Osteocyte (in vitro differentiated cells): ENCODE measurements at regions not wholly inside any gene's neighbourhood (a gene's known extent, or its start where the extent isn't known, plus 50 kb on each side); places are given as distances from the start of the nearest gene placed in this dataset.

Experiments used
- DNase-seq: peaks from one replicate; pipeline ENCODE4 v3.0.0; 2021; ENCODE audit warnings: mixed read lengths; ENCODE audit not compliant: unreplicated experiment; ENCODE audit errors: extremely low spot score
- H3K27ac Mint-ChIP-seq: one replicate; pipeline ENCODE4 v1.8.0; 2021; ENCODE audit warnings: mild to moderate bottlenecking, mixed read lengths; ENCODE audit not compliant: unreplicated experiment
- H3K27me3 Mint-ChIP-seq: one replicate; pipeline ENCODE4 v1.8.0; 2021; ENCODE audit warnings: mixed read lengths; ENCODE audit not compliant: unreplicated experiment
- H3K36me3 Mint-ChIP-seq: one replicate; pipeline ENCODE4 v1.8.0; 2021; ENCODE audit warnings: mixed read lengths; ENCODE audit not compliant: unreplicated experiment
- H3K4me1 Mint-ChIP-seq: one replicate; pipeline ENCODE4 v1.8.0; 2021; ENCODE audit warnings: mixed read lengths; ENCODE audit not compliant: unreplicated experiment
- H3K4me3 Mint-ChIP-seq: one replicate; pipeline ENCODE4 v1.8.0; 2021; ENCODE audit warnings: mild to moderate bottlenecking, moderate library complexity, mixed read lengths; ENCODE audit not compliant: unreplicated experiment
- H3K9me3 Mint-ChIP-seq: one replicate; pipeline ENCODE4 v1.8.0; 2021; ENCODE audit warnings: mixed read lengths; ENCODE audit not compliant: unreplicated experiment
- TF ChIP-seq, protein P1 (sequence below): fragments of 200-600 bp; sonication (generic); IDR thresholded peaks from 2 replicates; pipeline ENCODE4 v1.5.0; 2021; ENCODE audit warnings: antibody characterized with exemption, mild to moderate bottlenecking, moderate library complexity

DNA sequence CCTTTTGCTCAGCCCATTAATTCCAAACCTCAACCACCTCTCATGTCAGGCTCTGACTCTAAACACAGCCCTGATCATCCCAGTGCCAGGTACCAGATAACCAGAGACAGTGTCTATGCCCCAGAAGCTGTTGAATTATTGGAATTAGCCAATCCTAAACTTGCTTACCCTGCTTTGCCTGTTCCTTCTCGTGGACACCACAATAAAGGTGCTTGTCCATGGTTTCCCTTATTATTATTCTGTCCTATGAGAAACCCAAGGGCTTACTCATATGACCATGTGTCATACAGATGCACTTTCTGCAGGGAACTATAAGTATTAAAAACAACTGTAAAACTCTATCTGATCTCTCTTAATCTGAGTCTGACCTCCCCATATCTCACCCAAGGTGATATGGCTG, 2193.8 kb upstream of the PIK3C3 start:
- no peak overlapping the region for H3K27ac Mint-ChIP-seq
- peaks cover 6% of the 10 kb centered on the region for H3K9me3 Mint-ChIP-seq
- TF ChIP-seq, protein P1, sequence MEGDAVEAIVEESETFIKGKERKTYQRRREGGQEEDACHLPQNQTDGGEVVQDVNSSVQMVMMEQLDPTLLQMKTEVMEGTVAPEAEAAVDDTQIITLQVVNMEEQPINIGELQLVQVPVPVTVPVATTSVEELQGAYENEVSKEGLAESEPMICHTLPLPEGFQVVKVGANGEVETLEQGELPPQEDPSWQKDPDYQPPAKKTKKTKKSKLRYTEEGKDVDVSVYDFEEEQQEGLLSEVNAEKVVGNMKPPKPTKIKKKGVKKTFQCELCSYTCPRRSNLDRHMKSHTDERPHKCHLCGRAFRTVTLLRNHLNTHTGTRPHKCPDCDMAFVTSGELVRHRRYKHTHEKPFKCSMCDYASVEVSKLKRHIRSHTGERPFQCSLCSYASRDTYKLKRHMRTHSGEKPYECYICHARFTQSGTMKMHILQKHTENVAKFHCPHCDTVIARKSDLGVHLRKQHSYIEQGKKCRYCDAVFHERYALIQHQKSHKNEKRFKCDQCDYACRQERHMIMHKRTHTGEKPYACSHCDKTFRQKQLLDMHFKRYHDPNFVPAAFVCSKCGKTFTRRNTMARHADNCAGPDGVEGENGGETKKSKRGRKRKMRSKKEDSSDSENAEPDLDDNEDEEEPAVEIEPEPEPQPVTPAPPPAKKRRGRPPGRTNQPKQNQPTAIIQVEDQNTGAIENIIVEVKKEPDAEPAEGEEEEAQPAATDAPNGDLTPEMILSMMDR, result no peak
- H3K27me3 Mint-ChIP-seq, result peaks cover 3% of the 10 kb centered on the region
- no peak for DNase-seq
- H3K4me3 Mint-ChIP-seq, result no peak overlapping the region
- peaks cover 5% of the 10 kb centered on the region for H3K4me1 Mint-ChIP-seq
- H3K36me3 Mint-ChIP-seq, result no peaks in the 10 kb centered on the region

- TF ChIP-seq, protein P1, result no peak
- peaks cover 3% of the 10 kb centered on the region for H3K27me3 Mint-ChIP-seq
- H3K36me3 Mint-ChIP-seq, result no peaks in the 10 kb centered on the region
- H3K27ac Mint-ChIP-seq, result no peak overlapping the region
- no peak for DNase-seq
- H3K4me3 Mint-ChIP-seq, result no peak overlapping the region
- H3K9me3 Mint-ChIP-seq, result peaks cover 6% of the 10 kb centered on the region
- H3K4me1 Mint-ChIP-seq, result peaks cover 7% of the 10 kb centered on the region
These were observed 2194.3 kb upstream of the CELF4 start for GRCh38 chr18:39759926-39760325.

DNA sequence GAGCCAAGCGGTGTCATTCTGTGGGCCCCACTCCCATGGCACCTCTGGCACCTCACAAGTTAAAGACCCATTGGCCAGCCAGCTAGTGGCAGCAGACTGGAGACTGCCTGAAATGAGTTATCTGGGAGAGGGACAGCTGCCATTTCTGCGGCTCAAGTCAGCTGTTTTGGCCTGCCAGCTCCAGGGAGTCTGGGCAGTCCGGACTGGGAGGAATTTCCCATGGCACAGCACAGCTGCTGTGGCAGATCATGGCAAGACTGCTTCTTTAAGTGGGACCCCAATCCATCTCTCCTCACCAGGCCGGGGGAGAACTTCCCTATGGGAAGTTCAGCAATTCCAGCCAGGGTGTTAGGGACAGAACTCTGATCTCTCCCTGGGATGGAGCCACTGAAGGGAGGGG, 2187.6 kb upstream of the CELF4 start:
- Mint-ChIP-seq H3K4me3 (no peak overlapping the region), H3K27me3 (peaks cover 3% of the 10 kb centered on the region), H3K4me1 (peaks cover 15% of the 10 kb centered on the region), H3K27ac (no peak overlapping the region), H3K36me3 (no peaks in the 10 kb centered on the region), H3K9me3 (peaks cover 6% of the 10 kb centered on the region)
- DNase-seq, result no peak
- TF ChIP-seq, protein P1, result no peak

GRCh38 chr18:39752351-39752750, 2186.8 kb upstream of the CELF4 start:
- H3K9me3 Mint-ChIP-seq, result no peaks in the 10 kb centered on the region
- H3K4me3 Mint-ChIP-seq, result no peak overlapping the region
- peaks cover 15% of the 10 kb centered on the region for H3K4me1 Mint-ChIP-seq
- TF ChIP-seq, protein P1, result no peak
- H3K27me3 Mint-ChIP-seq, result peaks cover 3% of the 10 kb centered on the region
- H3K27ac Mint-ChIP-seq, result no peak overlapping the region
- no peak for DNase-seq
- H3K36me3 Mint-ChIP-seq, result no peaks in the 10 kb centered on the region

DNA sequence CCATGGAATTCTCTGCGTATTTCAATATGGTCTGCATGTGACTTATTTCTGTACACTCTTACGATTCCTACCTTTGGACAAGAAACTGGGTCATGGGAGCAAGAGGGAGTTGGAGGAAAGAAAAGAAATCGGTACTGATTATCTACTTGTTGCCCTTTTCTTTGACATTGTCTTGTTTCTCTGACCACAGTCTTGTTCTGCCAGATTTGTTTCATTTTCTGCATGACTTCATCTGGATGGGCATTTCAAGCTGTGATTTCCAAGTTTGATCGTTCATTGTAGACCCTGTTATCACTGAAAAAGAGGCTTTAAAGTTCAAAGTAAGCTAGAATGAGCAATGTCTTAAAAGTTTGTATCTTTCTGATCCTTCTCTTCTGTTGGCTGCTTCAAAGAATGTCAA, 2186.3 kb upstream of the CELF4 start:
- H3K4me1 Mint-ChIP-seq, result peaks cover 15% of the 10 kb centered on the region
- H3K36me3 Mint-ChIP-seq, result no peaks in the 10 kb centered on the region
- no peaks in the 10 kb centered on the region for H3K9me3 Mint-ChIP-seq
- DNase-seq, result no peak
- no peak overlapping the region for H3K4me3 Mint-ChIP-seq
- peaks cover 2% of the 10 kb centered on the region for H3K27me3 Mint-ChIP-seq
- TF ChIP-seq, protein P1, result no peak
- H3K27ac Mint-ChIP-seq, result no peak overlapping the region
